Gastroesophageal sphincter (tissue), 4 donors: ENCODE measurements at regions not wholly inside any gene's neighbourhood (a gene's known extent, or its start where the extent isn't known, plus 50 kb on each side); places are given as distances from the start of the nearest gene placed in this dataset.

Experiments used
- ATAC-seq: fragments of 150-250 bp; one replicate; pipeline ENCODE4 v1.9.1; 2016; ENCODE audit warnings: mild to moderate bottlenecking, moderate library complexity
- H3K27ac ChIP-seq, 4 donors: fragments of 200-600 bp; sonication (generic) in 3 of 4; 1 replicate in 3 of 4; 2 replicates in 1 of 4; pipeline ENCODE4 v1.5.1; 2016 to 2019
- H3K27me3 ChIP-seq: fragments of 200-600 bp; sonication (generic); one replicate; pipeline ENCODE4 v1.5.1; 2019
- H3K36me3 ChIP-seq, 2 donors: fragments of 200-600 bp; sonication (generic); one replicate each; pipeline ENCODE4 v1.5.1; 2019; ENCODE audit warnings: control low read depth in 1 of 2
- H3K4me1 ChIP-seq, 3 donors: fragments of 200-600 bp; sonication (generic); 1 replicate in 2 of 3; 2 replicates in 1 of 3; pipeline ENCODE4 v1.5.1; 2016 to 2019; ENCODE audit warnings: control low read depth in 2 of 3
- H3K4me3 ChIP-seq, 2 donors: fragments of 200-600 bp; sonication (generic); one replicate each; pipeline ENCODE4 v1.5.1; 2019; ENCODE audit warnings: mild to moderate bottlenecking in 1 of 2, moderate library complexity in 1 of 2
- H3K9me3 ChIP-seq, 3 donors: fragments of 200-600 bp; sonication (generic); one replicate each; pipeline ENCODE4 v1.5.1; 2017 to 2019; ENCODE audit warnings: control low read depth in 2 of 3
- CTCF ChIP-seq, 4 experiments: fragments of 200-600 bp in 2 of 4; fragments of 450-650 bp in 2 of 4; sonication (generic) in 1 of 4; IDR thresholded peaks; one replicate each; pipeline ENCODE4 v1.5.1; 2017 to 2019; ENCODE audit warnings: antibody characterized with exemption in 4 of 4, mild to moderate bottlenecking in 2 of 4, moderate library complexity in 2 of 4
- EP300 ChIP-seq: sonication (generic); formaldehyde crosslinking; IDR thresholded peaks from one replicate; pipeline ENCODE4 v1.6.1; 2017; ENCODE audit warnings: antibody characterized with exemption, mild to moderate bottlenecking
- POLR2A ChIP-seq, 2 donors: fragments of 450-650 bp; IDR thresholded peaks; one replicate each; pipeline ENCODE4 v1.6.1; 2017; ENCODE audit warnings: antibody characterized with exemption in 2 of 2, mild to moderate bottlenecking in 2 of 2, moderate library complexity in 1 of 2
- POLR2AphosphoS5 ChIP-seq: sonication (generic); formaldehyde crosslinking; IDR thresholded peaks from one replicate; pipeline ENCODE4 v1.6.1; 2017; ENCODE audit warnings: antibody characterized with exemption
- WGBS, 2 donors: methylation state at CpG; one replicate each; pipeline ENCODE4 v1.1.5; 2018; ENCODE audit warnings: low coverage in 1 of 2; 5-methylcytosine and 5-hydroxymethylcytosine counted together

- Histone ChIP-seq H3K4me1 (no peaks in the 10 kb centered on the region), H3K4me3 (no peak overlapping the region), H3K27me3 (peaks cover 6% of the 10 kb centered on the region), H3K27ac (no peak overlapping the region), H3K9me3 (no peaks in the 10 kb centered on the region), H3K36me3 (no peaks in the 10 kb centered on the region)
- 80 to 85% methylated on average over 3 of the region's 6 CpGs for WGBS, 2 donors
- ATAC-seq, result no peak
- TF ChIP-seq POLR2AphosphoS5, result no peak
These were observed 68.9 kb downstream of the TMEM18 start for GRCh38 chr2:608297-608696.

GRCh38 chr2:607709-608108 is 69.5 kb downstream of the TMEM18 start:
- TF ChIP-seq POLR2AphosphoS5 (no peak), EP300 (no peak), CTCF (IDR thresholded peaks at IDR 0.05) (no peak), POLR2A (IDR thresholded peaks at IDR 0.05) (no peak)
- H3K27me3 ChIP-seq, result peaks cover 6% of the 10 kb centered on the region
- H3K4me3 ChIP-seq, result no peak overlapping the region
- WGBS, 2 donors, result 70 to 74% methylated on average over 2 to 4 of the region's 4 CpGs
- no peak for ATAC-seq
- H3K27ac ChIP-seq, result no peak overlapping the region
- H3K36me3 ChIP-seq, result no peaks in the 10 kb centered on the region
- H3K9me3 ChIP-seq, result no peaks in the 10 kb centered on the region
- H3K4me1 ChIP-seq, result no peaks in the 10 kb centered on the region

GRCh38 chr2:607172-607571 is 70.0 kb downstream of the TMEM18 start:
- Histone ChIP-seq H3K27ac (no peak overlapping the region), H3K4me3 (no peak overlapping the region), H3K4me1 (no peaks in the 10 kb centered on the region), H3K36me3 (no peaks in the 10 kb centered on the region), H3K9me3 (no peaks in the 10 kb centered on the region), H3K27me3 (peaks cover 6% of the 10 kb centered on the region)
- 80 to 100% methylated on average over 3 of the region's 9 CpGs for WGBS, 2 donors
- TF ChIP-seq POLR2A (IDR thresholded peaks at IDR 0.05) (no peak), CTCF (IDR thresholded peaks at IDR 0.05) (no peak), POLR2AphosphoS5 (no peak), EP300 (no peak)
- ATAC-seq, result no peak

- no peak for TF ChIP-seq POLR2A (IDR thresholded peaks at IDR 0.05)
- TF ChIP-seq CTCF (IDR thresholded peaks at IDR 0.05), result no peak
- TF ChIP-seq EP300, result no peak
- no peak for TF ChIP-seq POLR2AphosphoS5
- H3K4me3 ChIP-seq, result no peak overlapping the region
- H3K36me3 ChIP-seq, result no peaks in the 10 kb centered on the region
- peaks cover 6% of the 10 kb centered on the region for H3K27me3 ChIP-seq
- WGBS, 2 donors, result 77 to 98% methylated on average over 4 to 7 of the region's 24 CpGs
- no peaks in the 10 kb centered on the region for H3K4me1 ChIP-seq
- no peak for ATAC-seq
- H3K9me3 ChIP-seq, result no peaks in the 10 kb centered on the region
- H3K27ac ChIP-seq, result no peak overlapping the region
These were observed 71.3 kb downstream of the TMEM18 start for GRCh38 chr2:605674-606608.

- H3K27me3 ChIP-seq, result peaks cover 6% of the 10 kb centered on the region
- ATAC-seq, result no peak
- H3K4me3 ChIP-seq, result no peak overlapping the region
- no peak overlapping the region for H3K27ac ChIP-seq
- 88 to 91% methylated on average over 1 of the region's 2 CpGs for WGBS, 2 donors
- H3K9me3 ChIP-seq, result no peaks in the 10 kb centered on the region
- H3K36me3 ChIP-seq, result no peaks in the 10 kb centered on the region
- TF ChIP-seq POLR2AphosphoS5, result no peak
- no peak for TF ChIP-seq CTCF (IDR thresholded peaks at IDR 0.05)
- no peak for TF ChIP-seq POLR2A (IDR thresholded peaks at IDR 0.05)
- TF ChIP-seq EP300, result no peak
- no peaks in the 10 kb centered on the region for H3K4me1 ChIP-seq
These were observed 72.2 kb downstream of the TMEM18 start for GRCh38 chr2:604854-605524.
